HL-60 (cell line): ENCODE measurements at regions not wholly inside any gene's neighbourhood (a gene's known extent, or its start where the extent isn't known, plus 50 kb on each side); places are given as distances from the start of the nearest gene placed in this dataset.

Experiments
- CTCF ChIP-seq: IDR thresholded peaks from one replicate; pipeline ENCODE4 v1.5.1; 2011; ENCODE audit warnings: low read length, control low read depth, inconsistent platforms; ENCODE audit not compliant: insufficient read depth
- POLR2AphosphoS5 ChIP-seq: IDR thresholded peaks from 2 replicates; pipeline ENCODE4 v1.6.1; 2012; ENCODE audit warnings: low read depth
- SPI1 ChIP-seq: IDR thresholded peaks from 2 replicates; pipeline ENCODE4 v1.6.1; 2012; ENCODE audit warnings: low read depth, mild to moderate bottlenecking, borderline replicate concordance

- TF ChIP-seq CTCF (no peak), POLR2AphosphoS5 (no peak), SPI1 (no peak)
These were observed 132.2 kb upstream of the FUNDC1 start for GRCh38 chrX:44674906-44675305.
